CD14-positive monocyte (primary cell): ENCODE measurements at regions not wholly inside any gene's neighbourhood (a gene's known extent, or its start where the extent isn't known, plus 50 kb on each side); places are given as distances from the start of the nearest gene placed in this dataset.

Experiments
- DNase-seq, 3 donors: peaks; one replicate each; pipeline ENCODE4 v3.0.0-alpha.2; 2011 to 2022
- H2AFZ ChIP-seq: 2 replicates; pipeline ENCODE4 v1.6.0; 2012; ENCODE audit warnings: mild to moderate bottlenecking, low read depth, low read length, inconsistent platforms; ENCODE audit not compliant: insufficient read depth, poor library complexity, severe bottlenecking
- H3K27ac ChIP-seq, 2 donors: 1 replicate in 1 of 2; 2 replicates in 1 of 2; pipeline ENCODE4 v1.5.1; 2012 to 2013; ENCODE audit warnings: low read length in 2 of 2, control low read depth in 1 of 2, inconsistent platforms in 1 of 2, low read depth in 1 of 2, mild to moderate bottlenecking in 1 of 2
- H3K27me3 ChIP-seq, 2 donors: one replicate each; pipeline versions ENCODE4 v1.6.0 to v1.6.1; 2011 to 2013; ENCODE audit warnings: low read length in 2 of 2; ENCODE audit not compliant: control insufficient read depth in 2 of 2, insufficient read depth in 2 of 2
- H3K36me3 ChIP-seq, 2 donors: replicated peaks in 1 of 2; 1 replicate in 1 of 2; 2 replicates in 1 of 2; pipeline versions ENCODE4 v1.5.1 to v1.6.1; 2012 to 2013; ENCODE audit warnings: low read length in 2 of 2, control low read depth in 1 of 2, inconsistent platforms in 1 of 2, mild to moderate bottlenecking in 1 of 2; ENCODE audit not compliant: insufficient read depth in 2 of 2, control insufficient read depth in 1 of 2
- H3K4me1 ChIP-seq, 2 donors: 1 replicate in 1 of 2; 2 replicates in 1 of 2; pipeline versions ENCODE4 v1.5.1 to v1.6.1; 2012 to 2013; ENCODE audit warnings: low read length in 2 of 2, control low read depth in 1 of 2, inconsistent platforms in 1 of 2, mild to moderate bottlenecking in 1 of 2, moderate library complexity in 1 of 2; ENCODE audit not compliant: insufficient read depth in 2 of 2, control insufficient read depth in 1 of 2
- H3K4me2 ChIP-seq: replicated peaks from 2 replicates; pipeline ENCODE3; 2012; ENCODE audit warnings: low read length, moderate library complexity, mild to moderate bottlenecking; ENCODE audit not compliant: poor library complexity, severe bottlenecking; ENCODE audit errors: extremely low read depth
- H3K4me3 ChIP-seq, 3 experiments: fragments of 200-600 bp in 1 of 3; sonication (generic) in 1 of 3; replicated peaks in 1 of 3; 1 replicate in 2 of 3; 2 replicates in 1 of 3; pipeline ENCODE4 v1.5.1; 2011 to 2013; ENCODE audit warnings: low read length in 3 of 3, mild to moderate bottlenecking in 3 of 3, control low read depth in 2 of 3, low read depth in 2 of 3, inconsistent platforms in 1 of 3, moderate library complexity in 1 of 3
- H3K79me2 ChIP-seq: 2 replicates; pipeline ENCODE4 v1.6.0; 2012; ENCODE audit warnings: mild to moderate bottlenecking, control low read depth, inconsistent platforms, low read length, moderate library complexity; ENCODE audit not compliant: insufficient read depth
- H3K9ac ChIP-seq: 2 replicates; pipeline ENCODE4 v1.6.0; 2017; ENCODE audit warnings: low read length, mild to moderate bottlenecking; ENCODE audit not compliant: insufficient read depth, poor library complexity, severe bottlenecking
- H3K9me3 ChIP-seq, 2 donors: replicated peaks in 1 of 2; 1 replicate in 1 of 2; 2 replicates in 1 of 2; pipeline versions ENCODE4 v1.5.1 to v1.6.1; 2012 to 2013; ENCODE audit warnings: low read length in 2 of 2, control low read depth in 1 of 2; ENCODE audit not compliant: control insufficient read depth in 1 of 2, insufficient read depth in 1 of 2
- H4K20me1 ChIP-seq: 2 replicates; pipeline ENCODE4 v1.6.0; 2012; ENCODE audit warnings: mild to moderate bottlenecking, low read length, control low read depth, moderate library complexity; ENCODE audit not compliant: insufficient read depth
- H3K27ac Mint-ChIP-seq, 7 donors: one replicate each; pipeline ENCODE4 v1.8.0; 2020; ENCODE audit warnings: mild to moderate bottlenecking in 7 of 7, mixed read lengths in 7 of 7, moderate library complexity in 6 of 7, inconsistent platforms in 2 of 7
- H3K27me3 Mint-ChIP-seq, 3 donors: one replicate each; pipeline ENCODE4 v1.8.0; 2021 to 2022; ENCODE audit warnings: low read depth in 3 of 3, mild to moderate bottlenecking in 3 of 3, mixed read lengths in 3 of 3, moderate library complexity in 3 of 3, inconsistent platforms in 1 of 3
- H3K36me3 Mint-ChIP-seq, 2 donors: one replicate each; pipeline ENCODE4 v1.8.0; 2020; ENCODE audit warnings: mixed read lengths in 2 of 2, inconsistent platforms in 1 of 2, mild to moderate bottlenecking in 1 of 2
- H3K4me1 Mint-ChIP-seq: one replicate; pipeline ENCODE4 v1.8.0; 2020; ENCODE audit warnings: mild to moderate bottlenecking, mixed read lengths
- H3K4me3 Mint-ChIP-seq, 2 donors: one replicate each; pipeline ENCODE4 v1.8.0; 2020; ENCODE audit warnings: mild to moderate bottlenecking in 2 of 2, mixed read lengths in 2 of 2, moderate library complexity in 1 of 2
- H3K9me3 Mint-ChIP-seq, 7 donors: one replicate each; pipeline ENCODE4 v1.8.0; 2020 to 2022; ENCODE audit warnings: mixed read lengths in 7 of 7, mild to moderate bottlenecking in 6 of 7, moderate library complexity in 6 of 7, inconsistent platforms in 2 of 7
- CTCF ChIP-seq: fragments of 200-600 bp; IDR thresholded peaks from one replicate; pipeline ENCODE4 v1.8.0; 2022; ENCODE audit warnings: antibody characterized with exemption, mild to moderate bottlenecking
- WGBS: methylation state at CpG from one replicate; pipeline ENCODE4 v1.1.5; 2013; ENCODE audit warnings: missing lambda C conversion rate; ENCODE audit not compliant: insufficient coverage; 5-methylcytosine and 5-hydroxymethylcytosine counted together
- intact Hi-C, 2 donors: fragments of 100-400 bp; cut with micrococcal nuclease; formaldehyde crosslinking; loops; one replicate each; pipeline versions ENCODE4 v1.15.0 to v1.15.1; 2023

DNA sequence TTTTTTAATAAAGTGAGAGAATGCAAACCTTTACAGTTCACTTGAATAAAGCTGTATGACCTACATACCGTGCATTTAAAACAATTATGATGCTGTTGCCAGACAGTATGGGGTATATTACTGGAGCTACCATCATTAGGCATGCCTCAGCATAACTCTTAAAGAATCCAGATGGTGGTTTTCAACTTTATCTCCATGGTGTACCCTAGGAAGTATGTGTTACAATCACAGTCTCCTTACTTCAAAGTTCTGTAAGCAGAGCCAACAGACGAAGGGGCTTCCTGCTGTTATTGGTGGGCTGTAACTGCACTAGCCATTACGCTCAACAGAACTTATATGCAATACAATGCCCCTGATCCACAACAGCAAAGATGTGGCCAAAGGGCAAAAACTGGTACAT lies 803.3 kb downstream of the DTWD2 start:
- no peak for DNase-seq
- Histone ChIP-seq H2AFZ (no peak overlapping the region), H4K20me1 (no peaks in the 10 kb centered on the region), H3K4me2 (no peak overlapping the region), H3K27ac (no peak overlapping the region), H3K9ac (no peak overlapping the region), H3K79me2 (no peaks in the 10 kb centered on the region), H3K27me3 (no peaks in the 10 kb centered on the region), H3K9me3 (no peaks in the 10 kb centered on the region), H3K4me3 (no peak overlapping the region), H3K4me1 (no peaks in the 10 kb centered on the region), H3K36me3 (no peaks in the 10 kb centered on the region)
- no peak for TF ChIP-seq CTCF
- no peak overlapping the region for H3K4me3 Mint-ChIP-seq
- H3K36me3 Mint-ChIP-seq: no peaks in the 10 kb centered on the region
- no CpG with 5 or more reads among the region's 3 CpGs for WGBS
- peaks cover 0 to 2% (median 0%) of the 10 kb centered on the region in 7 donors for H3K9me3 Mint-ChIP-seq
- no peaks in the 10 kb centered on the region for H3K4me1 Mint-ChIP-seq
- no peak overlapping the region for H3K27ac Mint-ChIP-seq
- no peaks in the 10 kb centered on the region for H3K27me3 Mint-ChIP-seq
- intact Hi-C loops: no loop called here

DNA sequence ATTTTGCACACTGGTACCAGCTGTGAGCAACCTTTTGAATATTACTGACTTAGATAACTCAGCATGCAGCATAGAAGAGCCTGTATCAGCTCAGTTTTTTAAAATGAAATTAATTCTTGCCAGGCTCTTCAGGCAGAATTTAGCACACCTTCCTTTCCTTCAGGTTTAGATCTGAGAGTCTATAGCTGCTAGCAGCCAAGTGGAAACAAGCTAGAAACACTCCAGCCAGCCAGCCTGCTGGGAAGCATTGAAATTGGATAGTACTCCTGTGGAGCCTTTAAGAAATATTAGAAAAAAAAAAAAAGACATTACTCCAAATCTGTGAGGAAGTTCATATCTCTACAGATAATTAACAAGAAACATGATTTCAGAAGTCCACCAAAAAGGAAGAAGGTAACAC lies 812.2 kb downstream of the DTWD2 start:
- Mint-ChIP-seq H3K27ac (no peak overlapping the region), H3K9me3 (peaks cover 0 to 3% (median 2%) of the 10 kb centered on the region in 7 donors), H3K4me1 (no peaks in the 10 kb centered on the region), H3K36me3 (no peaks in the 10 kb centered on the region), H3K27me3 (peaks cover 0 to 2% (median 0%) of the 10 kb centered on the region in 3 donors), H3K4me3 (no peak overlapping the region)
- H3K4me1 ChIP-seq: no peaks in the 10 kb centered on the region
- no peaks in the 10 kb centered on the region for H4K20me1 ChIP-seq
- no peaks in the 10 kb centered on the region for H3K27me3 ChIP-seq
- H3K4me3 ChIP-seq: no peak overlapping the region
- no peaks in the 10 kb centered on the region for H3K79me2 ChIP-seq
- no peak overlapping the region for H3K27ac ChIP-seq
- DNase-seq: no peak
- intact Hi-C loops: no loop called here
- no peak overlapping the region for H2AFZ ChIP-seq
- H3K9me3 ChIP-seq: no peaks in the 10 kb centered on the region
- H3K4me2 ChIP-seq: no peak overlapping the region
- no peaks in the 10 kb centered on the region for H3K36me3 ChIP-seq
- no peak overlapping the region for H3K9ac ChIP-seq
- TF ChIP-seq CTCF: no peak
